Hepatocyte (in vitro differentiated cells): ENCODE measurements at regions not wholly inside any gene's neighbourhood (a gene's known extent, or its start where the extent isn't known, plus 50 kb on each side); places are given as distances from the start of the nearest gene placed in this dataset.
A peak's percentile ranks its signal among the peaks of the same experiment; 100 is the strongest.

ENCODE experiments used
- CTCF ChIP-seq: fragments of 200-600 bp; sonication (generic); IDR thresholded peaks from 2 replicates; pipeline ENCODE4 v1.5.1; 2016; ENCODE audit warnings: antibody characterized with exemption, mild to moderate bottlenecking; ENCODE audit not compliant: poor library complexity
- EZH2phosphoT487 ChIP-seq: fragments of 200-600 bp; sonication (generic); IDR thresholded peaks from one replicate; pipeline ENCODE4 v1.6.1; 2018; ENCODE audit warnings: antibody characterized with exemption, mild to moderate bottlenecking, low read depth, moderate library complexity; ENCODE audit not compliant: unreplicated experiment, severe bottlenecking

- peak; percentile 62 for TF ChIP-seq CTCF
- TF ChIP-seq EZH2phosphoT487: no peak
Measured at GRCh38 chr5:152271420-152271819, 133.7 kb downstream of the NMUR2 start.
